ENCODE measurements at regions not wholly inside any gene's neighbourhood (a gene's known extent, or its start where the extent isn't known, plus 50 kb on each side); places are given as distances from the start of the nearest gene placed in this dataset.
A peak's percentile ranks its signal among the peaks of the same experiment; 100 is the strongest.
"Not testable (repeated sequence)": the region's sequence is repeated elsewhere in the genome, so short reads cannot be mapped to it uniquely, and the experiment has no call there.

DNA sequence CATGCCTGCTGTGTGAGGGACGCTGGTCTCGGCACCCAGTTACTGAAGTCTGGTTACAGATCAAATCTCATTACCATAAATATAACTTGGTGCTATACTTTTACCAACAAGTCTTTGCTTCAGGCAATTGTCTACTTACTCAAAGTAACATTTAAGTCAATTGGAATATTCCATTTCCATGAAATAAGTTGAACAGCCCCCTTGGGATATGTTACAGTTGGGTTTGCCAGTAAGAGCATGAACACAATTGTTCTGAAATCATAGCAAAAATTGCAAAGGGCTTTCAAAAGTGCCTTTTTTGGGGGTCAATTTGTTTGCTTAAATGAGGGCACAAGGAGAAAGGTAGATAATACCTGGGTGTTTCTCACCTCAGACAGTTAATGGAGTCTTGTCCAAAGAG is 170.9 kb upstream of the EXOC2 start:
- no peak for DNase-seq (ENCODE audit: low read depth)

DNA sequence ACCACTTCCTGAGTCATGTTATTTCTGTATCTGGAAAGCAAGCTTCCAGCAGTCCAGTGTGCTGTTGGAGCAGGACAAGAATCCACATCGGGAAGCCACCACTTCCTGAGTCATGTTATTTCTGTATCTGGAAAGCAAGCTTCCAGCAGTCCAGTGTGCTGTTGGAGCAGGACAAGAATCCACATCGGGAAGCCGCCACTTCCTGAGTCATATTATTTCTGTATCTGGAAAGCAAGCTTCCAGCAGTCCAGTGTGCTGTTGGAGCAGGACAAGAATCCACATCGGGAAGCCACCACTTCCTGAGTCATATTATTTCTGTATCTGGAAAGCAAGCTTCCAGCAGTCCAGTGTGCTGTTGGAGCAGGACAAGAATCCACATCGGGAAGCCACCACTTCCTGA is 170.2 kb upstream of the EXOC2 start:
- DNase-seq (ENCODE audit: low read depth), result not testable (repeated sequence)

DNA sequence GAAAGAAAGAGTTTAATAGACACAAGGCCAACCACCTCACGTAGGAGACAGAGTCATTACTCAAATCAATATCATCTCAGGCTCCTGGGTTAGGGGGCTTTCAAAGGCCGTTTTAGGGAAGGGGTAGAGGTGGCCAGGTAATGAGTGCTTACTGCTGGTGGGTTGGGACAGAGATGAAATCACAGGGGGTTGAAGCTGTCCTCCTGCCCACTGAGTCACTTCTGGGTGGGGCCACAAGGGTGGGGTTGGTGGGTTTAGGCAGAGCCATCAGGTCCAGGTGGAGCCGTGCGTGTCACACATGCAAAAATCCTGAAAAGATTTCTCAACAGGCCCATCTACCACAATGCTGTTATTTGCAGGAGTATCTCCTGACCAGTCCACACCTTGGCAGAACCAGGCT is 167.0 kb upstream of the EXOC2 start:
- DNase-seq (ENCODE audit: low read depth), result no peak

DNA sequence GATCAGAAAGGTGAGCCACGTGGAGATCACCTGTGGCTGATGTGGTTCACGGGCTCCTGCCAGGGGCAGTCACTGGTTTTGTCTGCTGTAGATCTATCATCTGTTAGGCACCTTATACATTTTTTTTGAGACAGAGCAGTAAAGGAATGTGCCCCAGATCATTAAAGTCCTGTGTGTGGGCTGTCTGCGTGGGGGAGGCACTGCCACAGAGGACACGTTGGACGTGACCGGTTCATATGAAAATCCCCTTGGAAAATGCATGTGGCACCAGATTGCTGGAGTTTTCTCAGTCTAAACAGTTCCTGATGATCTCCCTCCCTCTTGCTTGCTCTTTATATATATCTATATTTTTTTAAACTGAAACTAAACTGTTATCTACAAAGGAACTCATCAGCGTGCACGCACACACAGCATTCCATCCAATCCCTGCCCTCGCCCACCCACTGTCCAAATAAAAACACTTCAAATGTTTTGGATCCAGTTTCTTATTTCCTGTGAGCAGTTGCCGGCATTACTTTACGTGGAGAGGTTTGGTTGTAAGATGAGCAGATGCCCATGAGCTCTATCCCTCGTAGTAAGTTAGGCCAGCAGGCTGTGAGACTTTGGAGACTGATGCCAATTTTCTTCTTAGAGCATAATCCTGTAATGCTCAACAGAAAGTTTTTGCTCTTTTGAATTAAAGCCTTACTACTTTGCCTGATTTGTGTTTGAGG is 161.6 kb upstream of the EXOC2 start:
- DNase-seq (ENCODE audit: low read depth), result peak; percentile 24

DNA sequence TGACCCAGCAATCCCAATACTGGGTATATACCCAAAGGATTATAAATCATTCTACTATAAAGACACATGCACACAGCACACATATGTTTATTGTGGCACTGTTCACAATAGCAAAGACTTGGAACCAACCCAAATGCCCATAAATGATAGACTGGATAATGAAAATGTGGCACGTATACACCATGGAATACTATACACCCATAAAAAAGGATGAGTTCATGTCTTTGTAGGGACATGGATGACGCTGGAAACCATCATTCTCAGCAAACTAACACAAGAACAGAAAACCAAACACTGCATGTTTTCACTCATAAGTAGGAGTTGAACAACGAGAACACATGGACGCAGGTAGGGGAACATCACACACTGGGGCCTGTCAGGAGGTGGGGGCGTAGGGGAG is 159.3 kb upstream of the EXOC2 start:
- not testable (repeated sequence) for DNase-seq (ENCODE audit: low read depth)

DNA sequence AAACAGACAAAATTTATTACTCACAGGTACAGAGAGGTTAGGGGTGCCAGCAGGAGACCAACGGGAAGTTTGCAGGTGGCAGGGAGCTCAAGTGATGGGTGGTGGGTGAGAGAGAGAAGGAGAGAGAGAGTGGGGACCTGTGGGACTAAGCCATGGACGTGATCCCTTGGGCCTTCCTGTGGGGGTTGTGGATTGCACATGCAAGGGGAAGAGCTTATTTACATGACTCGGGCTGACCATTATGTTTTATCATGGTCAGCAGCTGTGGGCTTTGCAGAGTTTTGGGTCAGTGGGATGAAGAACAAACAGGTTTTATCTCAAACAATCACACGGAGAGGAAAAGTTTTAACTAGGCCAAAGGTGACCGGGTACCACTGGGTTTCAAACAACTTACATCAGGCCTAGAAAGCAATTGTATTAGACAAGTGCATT is 156.2 kb upstream of the EXOC2 start:
- no peak for DNase-seq (ENCODE audit: low read depth)

DNA sequence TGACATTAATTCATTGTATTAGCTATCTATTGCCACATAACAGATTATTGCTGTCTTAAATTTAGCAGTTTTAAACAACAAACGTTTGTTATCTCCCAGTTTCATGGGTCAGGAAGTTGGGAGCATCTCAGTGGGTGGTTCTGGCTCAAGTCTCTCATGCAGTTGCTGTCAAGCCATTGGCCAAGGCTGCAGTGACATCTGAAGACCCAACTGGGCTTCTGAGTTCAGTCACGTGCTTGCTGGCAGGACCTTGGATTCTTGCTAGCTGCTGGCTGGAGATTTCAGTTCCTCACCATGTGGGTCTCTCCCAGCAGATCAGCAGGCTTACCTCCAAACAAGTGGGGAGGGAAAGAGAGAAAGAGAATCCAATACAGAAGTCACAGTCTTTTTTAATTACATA is 152.6 kb upstream of the EXOC2 start:
- no peak for DNase-seq (ENCODE audit: low read depth)

DNA sequence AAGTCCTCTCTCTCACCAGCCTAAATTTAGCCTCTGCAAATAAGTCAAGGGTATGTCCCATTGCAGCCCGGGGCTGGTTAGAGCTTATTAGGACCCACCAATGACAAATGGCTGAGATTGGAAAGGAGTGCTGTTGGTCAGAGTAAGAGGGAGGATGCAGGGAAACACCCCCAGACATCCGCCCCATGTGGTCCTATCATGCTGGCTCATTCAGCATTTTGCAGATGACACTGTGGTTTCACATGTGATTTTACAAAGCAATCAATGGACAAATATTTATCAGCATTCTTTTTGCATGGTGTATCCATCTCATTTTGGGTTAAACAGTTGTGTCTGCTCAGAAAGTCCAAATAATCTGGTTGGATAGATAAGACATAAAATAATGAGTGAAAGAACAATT is 152.2 kb upstream of the EXOC2 start:
- no peak for DNase-seq (ENCODE audit: low read depth)

DNA sequence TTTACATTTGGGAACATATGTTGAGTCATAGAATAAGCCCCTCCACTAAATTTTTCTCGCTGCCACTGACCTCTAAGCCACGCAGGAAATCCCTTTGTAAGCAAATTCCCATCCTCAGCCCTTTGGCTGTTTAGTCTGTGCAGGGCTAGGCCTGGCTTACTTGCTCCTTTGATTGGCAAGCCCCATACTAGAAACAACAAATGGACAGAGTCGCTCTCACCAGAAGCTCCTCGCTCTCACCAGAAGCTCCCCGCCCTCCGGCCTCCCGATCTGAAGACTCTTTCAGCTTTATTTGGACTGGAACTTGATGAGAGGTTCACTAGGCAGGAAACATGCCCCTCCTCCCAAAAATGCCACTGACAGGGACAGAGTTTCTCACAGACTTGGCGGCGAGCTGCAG is 149.2 kb upstream of the EXOC2 start:
- peak; percentile 54 for DNase-seq (ENCODE audit: low read depth)

DNA sequence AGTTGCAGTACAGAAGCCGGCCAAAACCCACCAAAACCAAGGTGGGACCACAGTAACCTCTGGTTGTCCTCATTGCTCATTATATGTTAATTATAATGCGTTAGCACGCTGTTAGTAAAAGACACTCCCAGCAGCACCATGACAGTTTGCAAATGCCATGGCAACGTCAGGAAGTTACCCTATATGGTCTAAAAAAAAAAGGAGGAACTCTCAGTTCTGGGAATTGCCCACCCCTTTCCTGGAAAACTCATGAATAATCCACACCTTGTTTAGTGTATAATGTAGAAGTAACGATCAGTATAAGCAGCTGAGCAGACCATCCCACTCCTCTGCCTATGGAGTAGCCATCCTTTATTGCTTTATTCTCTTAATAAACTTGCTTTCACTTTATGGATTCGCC is 148.6 kb upstream of the EXOC2 start:
- DNase-seq (ENCODE audit: low read depth), result peak; percentile 15

DNA sequence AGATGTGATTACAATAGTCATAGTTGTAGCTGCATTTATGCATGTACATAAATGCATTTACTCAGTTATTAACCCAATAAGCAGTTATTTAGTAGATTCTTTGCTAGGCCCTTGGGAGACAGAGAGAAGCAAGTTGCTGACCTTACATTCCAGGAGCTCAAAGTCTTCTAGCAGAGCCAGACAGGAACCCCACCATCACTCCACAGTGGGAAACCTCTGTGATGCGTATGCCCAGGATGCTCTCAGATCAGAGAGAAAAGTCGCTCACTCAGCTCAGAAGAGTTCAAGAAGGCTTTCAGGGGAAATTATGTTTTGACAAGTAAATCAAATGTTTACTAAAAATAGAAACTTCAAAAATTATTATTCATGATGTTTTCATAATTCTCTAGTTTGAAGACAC is 146.3 kb upstream of the EXOC2 start:
- no peak for DNase-seq (ENCODE audit: low read depth)

DNA sequence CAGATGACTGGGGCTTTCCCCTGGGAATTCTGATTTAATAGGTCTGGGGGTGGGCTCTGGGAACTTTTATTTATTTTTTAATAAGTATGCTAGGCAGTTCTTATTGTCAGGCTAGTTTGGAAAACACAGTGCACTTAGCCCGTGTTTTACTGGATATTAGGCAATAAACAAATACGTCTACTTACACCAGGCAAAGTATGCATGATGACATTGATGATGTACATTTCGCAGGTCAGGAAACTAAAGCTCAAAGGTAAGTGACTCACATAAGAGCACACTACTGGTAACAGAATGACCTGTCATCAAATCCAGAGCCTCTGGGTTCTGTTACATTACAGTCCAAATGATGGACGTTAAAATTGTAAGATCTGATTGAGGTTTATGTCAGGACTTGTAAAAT is 144.4 kb upstream of the EXOC2 start:
- DNase-seq (ENCODE audit: low read depth), result no peak

DNA sequence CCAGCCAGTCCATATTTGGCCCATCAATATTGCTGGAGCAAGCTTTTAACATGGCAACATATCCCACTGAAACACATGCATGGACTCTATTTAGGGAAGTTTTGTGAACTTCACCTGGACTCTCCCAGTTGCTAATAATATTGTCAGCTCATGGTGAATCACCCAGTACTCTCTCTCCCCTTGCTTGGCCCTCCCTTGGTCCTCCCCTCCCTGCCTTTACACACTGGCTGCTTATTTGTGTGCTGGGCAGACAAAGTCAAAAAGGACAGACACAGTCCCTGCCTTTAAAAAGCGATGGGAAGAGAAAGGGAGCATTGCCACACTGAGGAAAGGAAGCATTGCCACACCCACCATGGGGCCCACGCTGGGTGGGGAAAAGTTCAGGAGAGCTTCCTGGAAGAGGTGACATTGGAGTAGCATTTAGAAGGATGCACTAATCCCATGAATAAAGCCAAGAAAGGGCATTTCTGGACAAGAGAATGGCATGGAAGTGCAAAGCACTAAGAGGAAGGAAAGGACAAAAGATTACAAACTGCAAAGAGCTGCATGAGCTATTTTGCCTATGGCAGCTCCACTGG is 143.4 kb upstream of the EXOC2 start:
- peak; percentile 58 for DNase-seq (ENCODE audit: low read depth)

DNA sequence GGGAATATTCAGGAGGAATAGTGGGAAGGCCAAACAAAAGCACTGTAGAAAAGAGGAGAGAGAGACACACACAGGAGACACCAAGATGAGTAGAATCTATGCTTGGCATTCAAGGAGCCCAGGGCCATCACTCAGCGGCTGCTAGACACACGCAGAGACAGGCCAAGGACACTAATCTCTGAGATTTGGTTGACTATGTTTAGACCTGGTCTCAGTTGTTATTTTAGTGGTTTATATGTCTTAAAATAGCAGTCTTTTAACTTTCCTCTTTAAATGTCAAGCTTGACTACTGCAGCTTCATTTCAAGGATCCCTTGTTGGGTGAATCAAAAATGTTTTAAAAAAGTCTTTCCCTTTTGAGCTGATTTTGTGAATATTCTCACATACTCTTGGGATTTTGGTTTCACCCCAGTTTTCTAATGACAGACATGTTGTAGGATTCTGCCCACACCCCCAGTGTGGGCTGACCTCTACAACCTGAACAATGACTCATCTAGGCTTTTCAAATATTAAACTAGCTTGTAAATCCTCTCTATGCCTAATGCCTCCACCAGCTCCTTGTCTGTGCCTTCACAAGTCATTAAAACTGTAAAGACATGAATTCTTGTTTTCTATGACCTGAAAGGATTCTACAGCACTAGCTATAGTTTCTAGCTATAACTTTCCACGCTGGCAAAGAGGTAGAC is 142.7 kb upstream of the EXOC2 start:
- peak; percentile 65 for DNase-seq (ENCODE audit: low read depth)

DNA sequence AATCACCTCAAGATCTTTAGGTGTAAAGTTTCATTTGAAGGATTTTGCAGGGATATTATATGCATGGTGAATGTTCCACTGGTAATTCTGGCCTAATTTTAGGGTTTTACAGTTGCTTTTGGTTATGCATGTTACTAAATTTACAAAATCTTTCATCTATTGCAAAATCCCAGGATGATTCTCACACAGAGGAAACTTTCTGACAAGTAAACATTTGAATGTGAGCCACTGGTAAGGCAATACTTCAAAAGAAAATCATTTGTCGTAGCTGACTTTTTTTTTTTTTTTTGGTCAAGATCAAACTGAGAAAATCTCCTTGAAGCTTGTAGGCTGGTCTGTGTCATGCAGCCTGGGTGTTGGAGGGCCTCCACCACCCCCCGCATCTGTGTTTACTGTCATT is 141.9 kb upstream of the EXOC2 start:
- DNase-seq (ENCODE audit: low read depth), result peak; percentile 35

DNA sequence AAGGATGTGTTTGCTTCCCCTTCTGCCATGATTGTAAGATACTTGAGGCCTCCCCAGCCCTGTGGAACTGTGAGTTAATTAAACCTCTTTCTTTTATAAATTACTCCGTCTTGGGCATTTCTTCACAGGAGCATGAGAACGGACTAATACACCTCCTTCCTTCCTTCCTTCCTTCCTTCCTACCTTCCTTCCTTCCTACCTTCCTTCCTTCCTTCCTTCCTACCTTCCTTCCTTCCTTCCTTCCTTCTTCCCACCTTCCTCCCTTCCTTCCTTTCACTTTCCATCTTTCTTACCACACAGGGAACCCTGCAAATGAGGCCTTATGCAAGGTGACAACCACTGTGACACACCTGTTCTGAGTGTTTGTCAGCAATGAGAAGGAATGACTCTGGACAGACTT is 141.3 kb upstream of the EXOC2 start:
- no peak for DNase-seq (ENCODE audit: low read depth)

DNA sequence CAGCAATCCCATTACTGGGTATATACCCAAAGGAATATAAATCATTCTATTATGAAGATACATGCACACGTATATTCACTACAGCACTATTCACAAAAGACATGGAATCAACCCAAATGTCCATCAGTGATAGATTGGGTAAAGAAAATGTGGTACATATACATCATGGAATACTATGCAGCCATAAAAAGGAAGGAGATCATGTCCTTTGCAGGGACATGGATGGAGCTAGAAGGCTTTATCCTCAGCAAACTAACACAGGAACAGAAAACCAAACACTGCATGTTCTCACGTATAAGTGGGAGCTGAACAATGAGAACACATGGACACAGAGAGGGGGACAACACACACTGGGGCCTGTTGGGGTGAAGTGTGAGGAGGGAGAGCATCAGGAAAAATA is 139.9 kb upstream of the EXOC2 start:
- not testable (repeated sequence) for DNase-seq (ENCODE audit: low read depth)

DNA sequence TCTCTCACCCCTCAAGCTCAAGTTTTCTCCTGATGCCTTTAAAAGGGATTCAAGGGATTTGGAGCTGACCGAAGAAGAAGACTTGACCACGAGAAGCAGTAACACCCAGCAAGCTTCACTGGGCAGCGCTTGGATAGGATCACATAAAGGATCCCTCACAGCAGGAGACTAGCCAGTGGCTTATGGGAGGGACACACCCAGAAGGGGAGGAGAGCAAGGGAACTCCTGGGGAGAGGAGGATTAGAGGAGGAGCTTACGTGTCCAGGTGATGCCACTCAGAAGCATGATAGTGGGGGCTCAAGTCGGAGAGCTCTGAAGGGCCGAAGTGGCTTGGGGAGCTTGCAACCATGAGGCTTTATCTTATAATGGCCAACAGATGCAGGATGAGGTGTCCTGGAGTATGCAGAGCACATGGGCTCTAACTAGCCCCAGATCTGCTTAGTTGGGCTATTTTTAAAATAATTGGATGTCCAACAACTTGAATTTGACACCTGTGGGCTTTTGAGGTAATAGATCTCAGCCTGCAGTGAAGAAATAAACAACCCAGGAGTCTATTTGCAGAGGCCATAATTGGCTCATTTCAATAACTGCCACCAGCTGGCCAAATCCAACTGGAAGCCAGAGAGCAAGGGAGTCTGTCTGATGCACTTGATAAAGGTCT is 137.9 kb upstream of the EXOC2 start:
- DNase-seq (ENCODE audit: low read depth), result no peak

DNA sequence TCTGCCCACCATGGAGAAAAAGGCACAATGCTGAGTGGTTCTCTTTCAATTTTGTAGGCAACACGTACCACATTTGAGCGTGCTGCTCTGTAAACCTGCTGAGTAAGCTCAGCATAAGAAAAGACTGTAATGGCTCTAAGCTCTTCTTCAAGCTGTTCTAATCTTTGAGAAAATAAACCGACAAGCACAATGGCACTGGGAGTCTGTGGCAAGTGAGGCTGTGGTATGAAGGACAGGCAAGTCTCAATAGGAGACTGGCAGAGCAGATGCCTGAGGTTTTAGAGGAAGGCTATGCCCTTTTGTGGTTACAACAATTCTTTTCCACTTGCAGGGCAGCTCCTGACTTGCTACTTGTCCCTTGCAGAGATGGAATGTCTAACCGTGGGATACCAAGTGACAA is 136.7 kb upstream of the EXOC2 start:
- DNase-seq (ENCODE audit: low read depth), result peak; percentile 80

DNA sequence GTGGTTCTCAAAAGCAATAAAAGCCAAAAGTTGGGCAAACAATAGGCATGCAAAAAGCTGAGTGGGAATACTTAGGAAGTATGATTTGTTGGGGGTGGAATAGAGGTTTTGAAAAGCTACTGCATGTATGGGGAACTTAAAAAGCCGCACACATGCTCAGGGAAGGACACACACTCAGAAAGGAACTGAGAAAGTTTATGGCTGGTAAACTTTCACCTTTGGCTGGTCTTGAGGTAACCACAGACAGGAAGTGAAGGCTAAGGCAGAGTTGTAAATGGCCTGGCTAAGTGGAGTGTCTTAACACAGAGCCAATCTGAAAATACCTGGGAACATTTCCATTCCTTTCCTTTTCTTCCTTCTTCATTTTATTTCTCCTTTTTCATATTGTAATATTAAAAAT is 134.5 kb upstream of the EXOC2 start:
- no peak for DNase-seq (ENCODE audit: low read depth)

DNA sequence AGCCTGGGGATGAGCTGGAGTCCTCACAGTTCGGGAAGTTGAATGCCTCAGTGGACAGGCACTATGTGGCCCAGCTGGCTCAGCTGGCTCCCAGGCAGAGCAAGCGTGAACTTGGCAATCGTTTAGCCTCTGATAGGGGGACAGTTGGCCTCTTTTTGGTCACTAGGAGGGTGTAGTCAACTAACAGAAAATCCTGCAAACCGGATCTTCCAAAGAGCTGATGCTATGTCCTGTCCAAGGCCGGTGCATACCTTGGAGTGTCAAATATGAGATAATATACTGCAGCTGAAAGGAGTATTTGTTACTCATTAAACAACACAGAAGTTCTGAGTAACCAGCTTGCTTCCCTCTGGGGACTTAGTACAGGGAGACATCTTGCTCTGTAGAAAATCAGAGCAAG is 126.2 kb upstream of the EXOC2 start:
- DNase-seq (ENCODE audit: low read depth), result no peak

DNA sequence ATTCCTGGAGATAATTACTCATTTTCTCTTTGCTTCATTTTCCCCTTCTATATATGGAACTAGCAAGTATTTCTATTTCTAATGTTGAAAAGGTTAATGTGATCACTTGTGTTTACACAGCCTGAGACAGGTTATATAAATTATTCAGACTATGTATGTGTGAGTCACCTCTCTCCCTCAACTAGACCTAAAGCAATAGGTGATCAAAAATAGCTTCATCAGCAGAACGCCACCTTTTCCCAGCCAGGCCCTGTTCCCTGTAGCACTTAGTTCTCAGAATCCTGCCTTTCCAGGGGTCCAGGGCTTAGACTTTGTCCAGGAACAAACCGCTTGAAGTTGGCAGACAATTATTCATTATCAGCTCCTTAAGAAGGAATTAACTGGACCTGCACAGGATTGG is 125.3 kb upstream of the EXOC2 start:
- peak; percentile 12 for DNase-seq (ENCODE audit: low read depth)

Data from M059J (cell line).